Myocyte (in vitro differentiated cells): ENCODE measurements at regions not wholly inside any gene's neighbourhood (a gene's known extent, or its start where the extent isn't known, plus 50 kb on each side); places are given as distances from the start of the nearest gene placed in this dataset.

ENCODE experiments used
- DNase-seq: peaks from one replicate; pipeline ENCODE4 v3.0.0-alpha.2; 2012; ENCODE audit warnings: low read depth

GRCh38 chr18:39732918-39733317, 2167.3 kb upstream of the CELF4 start:
- no peak for DNase-seq

GRCh38 chr18:39730606-39731005, 2165.0 kb upstream of the CELF4 start:
- no peak for DNase-seq

GRCh38 chr18:39724652-39725051, 2159.1 kb upstream of the CELF4 start:
- no peak for DNase-seq

DNA sequence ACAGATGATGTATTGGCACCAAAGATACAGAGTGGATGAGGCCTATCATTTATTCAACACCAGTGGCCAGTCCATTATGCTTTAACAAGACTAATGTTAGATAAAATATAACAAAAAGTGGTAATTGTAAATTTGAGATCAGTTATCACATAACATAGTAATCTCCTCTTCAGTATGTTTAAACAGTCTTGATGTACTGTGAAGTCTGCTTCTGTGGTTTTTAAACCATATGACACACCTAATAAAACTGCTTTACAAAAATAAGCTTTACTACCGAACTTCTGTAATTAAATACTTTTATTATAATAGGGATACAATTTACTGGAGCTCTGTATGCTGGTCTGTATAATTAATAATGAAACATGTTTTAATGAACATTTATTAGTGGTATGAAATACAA, 2156.1 kb upstream of the CELF4 start:
- no peak for DNase-seq

DNA sequence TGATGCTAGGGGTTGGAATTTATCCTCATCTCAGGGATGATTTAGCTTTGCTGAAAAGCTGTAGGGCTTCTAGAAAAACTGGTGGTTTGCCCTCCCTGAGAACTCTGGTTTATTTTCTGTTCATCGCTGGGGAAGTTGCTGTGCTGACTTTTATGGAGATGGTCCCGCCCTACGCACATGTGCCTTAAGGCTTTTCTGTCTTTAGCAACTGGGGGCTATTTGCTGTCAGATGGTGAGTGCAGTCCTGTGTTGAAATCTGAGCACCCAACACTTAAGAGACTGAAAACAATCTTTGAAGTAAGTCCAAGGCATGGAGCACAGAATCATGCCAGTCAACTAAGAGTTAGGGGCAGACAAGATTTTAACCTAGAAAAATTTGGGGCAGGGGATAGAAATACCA, 2148.4 kb upstream of the CELF4 start:
- DNase-seq = peak; percentile 30

DNA sequence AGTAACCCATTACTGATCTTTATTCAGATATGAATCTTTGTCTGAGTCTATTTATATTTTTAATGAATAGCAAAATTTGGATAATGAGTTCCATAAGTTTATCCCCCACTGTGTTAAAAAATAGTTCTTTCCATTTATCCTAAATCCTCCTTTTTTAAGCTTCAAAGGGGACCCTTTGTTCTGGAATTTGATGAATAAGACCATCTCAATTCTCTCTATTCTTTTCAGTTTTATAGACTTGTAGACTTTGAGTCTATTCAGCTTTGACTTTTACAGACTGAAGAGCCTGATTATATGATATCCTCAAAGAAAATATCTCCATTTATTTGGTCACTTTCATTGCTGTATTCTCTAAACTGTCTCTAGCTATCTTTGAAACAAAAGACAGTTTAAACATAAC, 2146.1 kb upstream of the CELF4 start:
- no peak for DNase-seq

DNA sequence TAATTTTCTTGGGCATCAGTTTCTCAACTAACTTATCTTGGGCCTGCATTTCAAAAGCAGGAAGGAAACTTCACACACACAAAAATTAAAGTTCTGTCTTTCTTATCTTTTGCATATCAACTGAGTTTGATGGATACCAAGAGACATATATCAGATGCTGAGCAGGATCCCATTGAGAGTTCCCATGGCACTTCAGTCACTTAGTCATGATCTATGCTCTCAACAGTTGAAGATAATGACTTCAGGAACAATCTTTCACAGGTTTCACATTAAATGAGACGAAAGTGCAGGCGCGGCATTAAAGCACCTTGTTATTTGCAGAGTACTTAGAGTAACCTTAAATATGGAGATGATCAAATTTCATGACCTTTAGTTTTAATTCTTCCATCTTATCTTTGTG, 2139.8 kb upstream of the CELF4 start:
- no peak for DNase-seq

DNA sequence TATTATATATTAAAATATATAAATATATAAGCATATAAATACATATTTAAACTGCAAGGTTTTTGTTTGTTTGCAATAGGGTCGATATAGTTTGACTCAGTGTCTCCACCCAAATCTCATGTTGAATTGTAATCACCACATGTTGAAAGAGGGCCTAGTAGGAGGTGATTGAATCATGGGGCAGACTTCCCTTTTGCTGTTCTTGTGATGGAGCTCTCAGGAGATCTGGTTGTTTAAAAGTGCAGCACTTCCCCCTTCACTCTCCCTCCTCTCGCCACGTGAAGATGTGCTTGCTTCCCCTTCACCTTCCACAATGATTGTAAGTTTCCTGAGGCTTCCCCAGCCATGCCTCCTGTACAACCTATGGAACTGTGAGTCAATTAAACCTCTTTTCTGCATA, 2137.3 kb upstream of the CELF4 start:
- DNase-seq = no peak

- no peak for DNase-seq
Observed at GRCh38 chr18:39701839-39702238, 2136.2 kb upstream of the CELF4 start.

GRCh38 chr18:39701055-39701783, 2135.6 kb upstream of the CELF4 start:
- no peak for DNase-seq

GRCh38 chr18:39699340-39699964, 2133.9 kb upstream of the CELF4 start:
- no peak for DNase-seq

DNA sequence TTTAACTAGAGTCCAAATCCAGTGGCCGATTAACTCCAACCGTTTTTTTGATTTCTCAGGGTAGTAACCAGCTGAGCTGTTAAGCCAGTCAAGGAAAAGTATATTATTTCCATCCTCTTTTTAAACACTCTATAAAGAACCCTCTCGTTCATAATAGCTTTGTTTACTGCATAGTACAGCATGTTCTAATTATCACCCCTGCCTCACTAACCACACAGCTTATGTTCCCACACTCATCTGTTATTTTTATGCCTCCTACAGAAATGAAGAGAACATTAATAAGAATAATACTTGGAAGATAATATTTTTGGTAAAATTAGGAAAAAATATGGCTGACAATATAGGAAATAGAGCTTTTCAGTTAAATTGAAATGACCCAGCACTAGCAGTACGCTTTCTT, 2132.8 kb upstream of the CELF4 start:
- DNase-seq = no peak

GRCh38 chr18:39693359-39693758, 2127.8 kb upstream of the CELF4 start:
- DNase-seq = peak; percentile 15

- no peak for DNase-seq
Observed at GRCh38 chr18:39692367-39693015, 2126.9 kb upstream of the CELF4 start.

DNA sequence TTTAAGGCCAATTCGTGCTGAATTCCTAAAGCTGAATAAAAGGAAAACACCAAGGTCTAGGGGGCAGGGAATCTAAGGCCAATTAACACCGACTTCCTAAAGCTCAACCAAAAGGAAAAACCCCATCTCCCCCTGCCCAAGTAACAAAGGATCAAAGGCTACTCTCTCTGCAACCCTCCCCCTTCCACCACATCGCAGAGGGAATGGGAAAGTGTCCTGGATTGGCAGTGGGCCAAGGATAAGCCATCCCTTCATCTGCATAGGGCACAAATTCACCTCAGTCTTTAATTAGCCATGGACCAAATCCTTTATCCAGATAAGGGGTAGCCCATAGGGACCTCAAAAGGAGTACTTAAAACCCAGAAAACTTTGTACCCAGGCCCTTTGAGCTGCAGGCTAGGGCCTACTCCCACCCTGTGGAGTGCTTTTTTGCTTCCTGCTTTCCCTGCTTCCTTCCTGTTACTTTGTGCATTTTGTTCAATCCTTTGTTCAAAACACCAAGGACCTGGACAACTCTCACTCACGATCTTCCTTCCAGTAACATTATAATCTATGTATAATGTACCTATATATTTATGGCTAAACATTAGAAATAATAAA, 2119.8 kb upstream of the CELF4 start:
- no peak for DNase-seq

DNA sequence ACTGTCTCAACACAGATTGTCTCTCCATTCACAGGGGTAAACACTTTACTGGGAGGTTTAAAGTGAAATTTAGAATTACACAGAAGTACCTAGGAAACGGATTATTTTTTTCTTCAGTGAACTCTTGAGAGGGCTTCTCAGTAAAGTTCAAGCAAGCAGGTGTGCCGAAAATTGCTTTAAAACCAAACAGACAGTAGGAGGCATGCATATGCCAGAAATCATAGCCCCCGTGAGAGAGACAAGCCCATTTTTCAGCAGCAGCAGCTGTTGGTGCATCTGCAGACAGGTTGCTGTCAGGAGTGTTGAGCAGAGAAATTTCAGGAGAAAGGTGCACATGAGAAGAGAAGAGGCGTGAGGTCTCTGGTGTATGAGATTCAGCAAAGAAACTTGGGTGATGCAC, 2115.5 kb upstream of the CELF4 start:
- DNase-seq = no peak

DNA sequence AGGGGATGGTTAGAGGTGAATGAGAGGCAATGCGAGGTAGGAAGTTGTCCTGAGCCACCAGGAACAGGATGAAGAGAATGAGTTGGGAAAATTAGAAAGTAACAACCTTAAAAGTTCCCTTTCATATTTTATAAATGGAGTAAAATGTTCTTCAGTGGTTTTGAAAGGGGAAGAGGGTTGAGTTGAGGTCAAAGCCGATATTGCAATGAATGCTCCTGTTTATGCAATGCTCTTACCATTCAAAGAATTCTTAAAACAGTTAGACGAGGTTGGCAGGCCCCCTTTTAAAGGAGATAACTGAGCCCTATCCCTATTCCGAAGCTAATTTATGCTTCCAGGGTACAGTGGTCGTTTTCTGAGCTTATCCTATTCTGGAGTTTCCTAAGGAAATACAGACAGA, 2110.3 kb upstream of the CELF4 start:
- no peak for DNase-seq

GRCh38 chr18:39675368-39675767, 2109.8 kb upstream of the CELF4 start:
- peak; percentile 32 for DNase-seq

- DNase-seq = no peak
Observed at GRCh38 chr18:39672171-39672570, 2106.6 kb upstream of the CELF4 start.

DNA sequence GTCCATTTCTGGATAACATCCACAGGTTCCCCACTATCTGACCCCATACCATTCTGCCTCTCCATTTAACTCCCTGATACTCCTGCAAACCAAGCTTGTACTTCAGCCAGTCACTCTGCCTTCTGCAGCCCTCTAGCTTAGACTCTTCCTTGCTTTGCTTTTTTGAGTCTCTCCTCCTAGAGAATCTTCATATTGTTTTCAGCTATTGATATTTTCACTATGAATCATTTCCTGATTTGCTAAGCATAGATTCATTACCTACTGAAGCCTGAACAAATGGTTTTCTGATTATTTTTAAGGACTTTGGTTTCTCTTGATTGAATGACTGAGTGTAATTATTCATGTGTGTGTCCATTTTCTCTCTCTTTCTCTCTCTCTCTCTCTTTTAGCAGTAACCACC, 2102.3 kb upstream of the CELF4 start:
- DNase-seq = no peak

- DNase-seq = no peak
Observed at GRCh38 chr18:39666541-39666940, 2100.9 kb upstream of the CELF4 start.

DNA sequence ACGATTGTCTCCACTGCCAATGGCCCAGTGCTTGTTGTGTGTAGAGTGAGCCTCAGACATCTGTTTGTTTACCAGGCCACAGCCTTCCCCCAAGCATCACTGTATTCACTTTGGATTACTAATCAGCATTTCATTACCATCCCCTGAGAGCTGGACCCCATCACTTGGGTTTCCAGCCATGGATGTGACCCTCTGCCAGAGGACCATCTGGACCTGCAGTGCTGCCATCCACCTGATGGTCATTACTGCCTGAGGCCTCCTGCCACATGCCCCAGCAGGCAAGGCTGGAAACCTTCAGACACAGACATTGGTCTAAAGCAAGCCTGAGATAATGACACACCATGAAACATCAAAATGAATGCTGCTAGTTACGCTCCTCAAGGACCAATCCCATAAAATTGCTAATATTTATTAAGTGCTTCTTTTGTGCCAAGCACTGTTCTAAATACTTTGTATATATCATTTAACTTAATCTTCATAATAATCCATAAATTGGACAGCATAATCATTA, 2096.3 kb upstream of the CELF4 start:
- no peak for DNase-seq
